Dermis microvascular lymphatic vessel endothelial cell (primary cell): ENCODE measurements at regions not wholly inside any gene's neighbourhood (a gene's known extent, or its start where the extent isn't known, plus 50 kb on each side); places are given as distances from the start of the nearest gene placed in this dataset.
"Not testable (repeated sequence)": the region's sequence is repeated elsewhere in the genome, so short reads cannot be mapped to it uniquely, and the experiment has no call there.

Source experiments
- DNase-seq, 2 donors: peaks; one replicate each; pipeline versions ENCODE4 v3.0.0 to v3.0.0-alpha.2; 2010; ENCODE audit warnings: low read depth in 2 of 2

DNA sequence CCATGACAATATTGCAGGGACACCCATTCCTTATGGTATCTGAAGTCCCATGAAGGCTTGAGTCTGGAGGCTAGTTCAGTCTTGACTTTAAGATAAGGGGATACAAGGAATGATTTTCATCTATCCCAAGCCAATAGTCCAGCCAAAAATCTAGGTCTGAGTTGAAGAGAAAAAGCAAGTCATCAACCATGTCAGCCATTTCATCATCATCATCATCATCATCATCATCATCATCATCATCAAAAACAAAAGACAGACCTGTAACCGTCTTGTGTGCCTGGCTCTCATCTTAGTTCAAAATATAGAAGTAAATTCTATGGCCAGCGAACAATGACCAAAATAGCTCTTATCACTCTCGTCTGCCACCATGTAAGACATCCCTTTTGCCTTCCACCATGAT lies 59.5 kb upstream of the FAM90A26 start:
- DNase-seq: not testable (repeated sequence)

DNA sequence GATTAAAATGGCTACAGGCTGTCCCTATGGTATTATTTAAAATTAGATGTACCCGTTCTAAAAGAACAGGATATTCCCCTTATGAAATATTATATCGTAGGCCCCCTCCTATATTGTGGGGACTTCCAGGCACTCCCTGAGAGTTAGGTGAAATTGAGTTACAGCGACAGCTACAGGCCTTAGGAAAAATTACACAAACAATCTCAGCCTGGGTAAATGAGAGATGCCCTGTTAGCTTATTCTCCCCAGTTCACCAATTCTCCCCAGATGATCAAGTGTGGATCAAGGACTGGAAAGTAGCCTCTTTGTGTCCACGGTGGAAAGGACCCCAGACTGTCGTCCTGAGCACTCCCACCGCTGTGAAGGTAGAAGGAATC lies 67.1 kb upstream of the FAM90A26 start:
- DNase-seq: not testable (repeated sequence)

DNA sequence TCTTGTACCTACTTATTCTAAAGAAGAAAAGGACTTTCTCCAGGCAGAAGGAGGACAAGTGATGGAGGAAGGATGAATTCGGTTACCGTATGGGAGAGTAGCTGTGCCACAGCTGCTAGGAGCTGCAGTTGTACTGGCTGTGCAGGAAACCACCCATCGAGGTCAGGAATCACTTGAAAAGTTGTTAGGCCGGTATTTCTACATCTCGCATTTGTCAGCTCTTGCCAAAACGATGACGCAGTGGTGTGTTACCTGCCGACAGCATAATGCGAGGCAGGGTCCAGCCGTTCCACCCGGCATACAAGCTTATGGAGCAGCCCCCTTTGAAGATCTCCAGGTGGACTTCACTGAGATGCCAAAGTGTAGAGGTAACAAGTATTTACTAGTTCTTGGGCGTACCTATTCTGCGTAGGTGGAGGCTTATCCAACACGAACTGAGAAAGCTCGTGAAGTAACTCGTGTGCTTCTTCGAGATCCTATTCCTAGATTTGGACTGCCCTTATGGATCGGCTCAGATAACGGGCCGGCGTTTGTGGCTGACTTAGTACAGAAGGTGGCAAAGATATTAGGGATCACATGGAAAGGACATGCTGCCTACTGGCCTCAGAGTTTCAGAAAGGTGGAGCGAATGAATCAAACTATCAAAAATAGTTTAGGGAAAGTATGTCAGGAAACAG lies 67.6 kb upstream of the FAM90A26 start:
- not testable (repeated sequence) for DNase-seq

GRCh38 chr4:9096330-9096729 lies 73.9 kb upstream of the FAM90A26 start:
- DNase-seq: not testable (repeated sequence)

GRCh38 chr4:9078796-9079195 lies 91.4 kb upstream of the FAM90A26 start:
- DNase-seq: not testable (repeated sequence)

- DNase-seq: not testable (repeated sequence)
These were observed 93.2 kb upstream of the FAM90A26 start for GRCh38 chr4:9076974-9077373.

DNA sequence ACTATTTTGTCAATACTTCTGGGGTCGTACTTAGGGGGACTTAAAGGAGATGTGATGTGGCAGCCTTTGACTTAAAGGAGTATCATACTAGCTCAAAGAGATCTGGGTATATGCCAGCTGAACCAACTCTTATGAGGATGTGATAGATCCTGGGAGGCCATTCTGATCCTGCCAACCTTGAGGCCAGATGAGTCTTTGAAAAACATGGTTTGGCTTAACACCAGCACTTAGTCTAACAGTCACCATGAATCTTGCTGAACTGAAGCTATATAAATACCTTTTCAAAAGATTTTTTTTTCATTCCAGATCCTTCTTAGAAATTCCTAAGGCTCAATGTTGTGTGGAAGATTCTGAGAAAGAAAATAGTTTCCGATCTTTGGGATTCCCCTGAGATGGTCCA lies 93.7 kb upstream of the FAM90A26 start:
- DNase-seq: not testable (repeated sequence)

- DNase-seq: not testable (repeated sequence)
These were observed 96.8 kb upstream of the FAM90A26 start for GRCh38 chr4:9073371-9073770.

DNA sequence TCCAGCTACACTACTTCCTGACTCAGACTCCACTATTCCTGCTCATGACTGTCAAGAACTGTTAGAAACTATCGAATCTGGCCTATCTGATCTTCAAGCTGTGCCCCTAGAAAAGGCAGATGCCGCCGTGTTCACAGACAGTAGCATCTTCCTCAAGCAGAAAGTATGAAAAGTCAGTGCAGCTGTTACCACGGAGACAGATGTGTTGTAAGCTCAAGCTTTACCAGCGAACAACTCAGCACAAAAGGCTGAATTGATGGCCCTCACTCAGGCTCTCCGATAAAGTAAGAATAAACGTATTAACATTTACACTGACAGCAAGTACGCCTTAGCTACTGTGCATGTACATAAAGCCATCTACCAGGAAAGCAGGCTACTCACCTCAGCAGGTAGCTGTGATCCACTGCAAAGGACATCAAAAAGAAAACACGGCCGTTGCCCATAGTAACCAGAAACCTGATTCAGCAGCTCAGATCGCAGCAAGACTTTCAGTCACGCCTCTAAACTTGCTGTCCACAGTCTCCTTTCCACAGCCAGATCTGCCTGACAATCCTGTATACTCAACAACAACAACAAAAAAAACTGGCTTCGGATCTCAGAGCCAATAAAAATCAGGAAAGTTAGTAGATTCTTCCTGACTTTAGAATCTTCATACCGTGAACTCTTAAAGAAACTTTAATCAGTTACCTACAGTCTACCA lies 97.5 kb upstream of the FAM90A26 start:
- DNase-seq: not testable (repeated sequence)

- not testable (repeated sequence) for DNase-seq
These were observed 102.3 kb upstream of the FAM90A26 start for GRCh38 chr4:9067923-9068322.

GRCh38 chr4:9063612-9064011 lies 106.6 kb upstream of the FAM90A26 start:
- DNase-seq: not testable (repeated sequence)

GRCh38 chr4:9024866-9025265 lies 145.3 kb upstream of the FAM90A26 start:
- not testable (repeated sequence) for DNase-seq

DNA sequence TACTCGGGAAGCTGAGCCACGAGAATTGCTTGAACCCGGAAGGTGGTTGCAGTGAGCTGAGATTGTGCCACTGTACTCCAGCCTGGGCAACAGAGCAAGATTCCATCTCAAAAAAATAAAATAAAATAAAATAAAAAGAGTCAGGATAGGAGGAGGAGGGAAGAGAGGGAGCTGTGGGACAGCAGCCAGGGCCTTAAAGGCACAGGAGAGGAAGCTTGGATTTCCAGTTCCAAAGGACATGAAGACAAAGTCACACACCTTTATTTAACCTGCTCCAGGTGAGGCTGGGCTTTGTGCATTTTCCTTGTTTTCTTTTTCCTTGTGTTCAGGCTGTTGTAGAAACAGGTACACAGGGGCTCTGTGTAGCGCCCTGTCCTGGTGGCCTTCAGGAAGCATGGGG lies 138.2 kb upstream of the HMX1 start:
- DNase-seq: not testable (repeated sequence)

- not testable (repeated sequence) for DNase-seq
These were observed 136.8 kb upstream of the HMX1 start for GRCh38 chr4:9008407-9008806.

DNA sequence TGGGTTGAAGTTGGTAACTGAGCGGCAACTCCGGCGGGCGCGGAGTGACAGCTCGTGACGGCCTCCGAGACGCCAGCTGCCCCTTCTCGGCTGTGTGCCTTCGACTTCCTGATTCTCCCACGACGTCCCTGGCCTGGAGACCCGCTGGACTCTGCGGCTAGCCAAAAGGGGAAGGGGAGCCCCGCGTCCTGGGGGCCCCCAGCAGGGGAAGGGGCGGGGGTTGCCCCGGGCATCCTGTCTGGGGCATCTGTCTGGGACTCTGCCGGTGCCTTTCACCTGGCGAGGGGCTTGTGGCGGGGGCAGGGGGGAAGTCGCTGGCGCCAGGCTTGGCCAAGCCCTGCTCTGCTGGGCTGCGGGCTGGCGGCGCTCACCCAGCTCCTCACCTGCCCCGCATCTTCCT lies 129.5 kb upstream of the HMX1 start:
- not testable (repeated sequence) for DNase-seq

GRCh38 chr4:9000505-9001001 lies 128.9 kb upstream of the HMX1 start:
- peak; percentile 5 to 39 for DNase-seq

GRCh38 chr4:8992981-8993380 lies 121.3 kb upstream of the HMX1 start:
- DNase-seq: not testable (repeated sequence)

- not testable (repeated sequence) for DNase-seq
These were observed 119.8 kb upstream of the HMX1 start for GRCh38 chr4:8991449-8991848.

GRCh38 chr4:8990341-8990740 lies 118.7 kb upstream of the HMX1 start:
- not testable (repeated sequence) for DNase-seq

- DNase-seq: not testable (repeated sequence)
These were observed 114.1 kb upstream of the HMX1 start for GRCh38 chr4:8985786-8986185.

- DNase-seq: not testable (repeated sequence)
These were observed 113.0 kb upstream of the HMX1 start for GRCh38 chr4:8984641-8985040.

GRCh38 chr4:8983921-8984320 lies 112.3 kb upstream of the HMX1 start:
- DNase-seq: not testable (repeated sequence)
